WTC11 (cell line): ENCODE measurements at regions not wholly inside any gene's neighbourhood (a gene's known extent, or its start where the extent isn't known, plus 50 kb on each side); places are given as distances from the start of the nearest gene placed in this dataset.

Source experiments
- CREB1 ChIP-seq: sonication (generic); formaldehyde crosslinking; IDR thresholded peaks from 2 replicates; pipeline ENCODE4 v1.8.0; 2023; ENCODE audit warnings: mild to moderate bottlenecking, missing genetic modification reagents
- CTCF ChIP-seq: fragments of 200-600 bp; IDR thresholded peaks from 2 replicates; pipeline ENCODE4 v1.8.0; 2022; ENCODE audit warnings: antibody characterized with exemption
- FOXJ3 ChIP-seq: sonication (generic); formaldehyde crosslinking; IDR thresholded peaks from 2 replicates; pipeline ENCODE4 v1.9.0; 2021; ENCODE audit warnings: missing genetic modification reagents, mild to moderate bottlenecking, borderline replicate concordance
- MAX ChIP-seq: sonication (generic); formaldehyde crosslinking; IDR thresholded peaks from 2 replicates; pipeline ENCODE4 v1.8.0; 2022; ENCODE audit warnings: mild to moderate bottlenecking, missing genetic modification reagents

DNA sequence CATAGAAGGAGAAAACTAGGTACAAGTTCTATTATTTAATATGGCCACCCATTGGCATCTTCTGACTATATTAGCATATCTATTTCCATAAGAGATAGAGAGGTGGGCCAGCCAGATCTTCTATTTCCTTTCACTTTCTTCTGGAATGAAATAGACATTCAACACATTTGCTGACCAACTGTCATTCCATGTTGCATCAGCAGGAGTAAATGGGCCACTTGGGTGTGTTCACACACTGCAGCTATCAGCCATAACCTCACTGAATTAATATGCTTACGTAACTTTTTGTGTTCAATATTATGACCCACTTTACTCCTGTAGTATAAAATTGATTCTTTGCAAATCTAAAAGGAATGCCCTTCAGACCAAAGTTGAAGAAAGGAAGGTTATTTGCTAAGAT is 106.2 kb upstream of the LGR5 start:
- no peak for TF ChIP-seq CREB1
- TF ChIP-seq CTCF, result no peak
- no peak for TF ChIP-seq MAX (CRISPR knock-in tag)
- no peak for TF ChIP-seq FOXJ3 (CRISPR knock-in tag)
